ENCODE measurements at regions not wholly inside any gene's neighbourhood (a gene's known extent, or its start where the extent isn't known, plus 50 kb on each side); places are given as distances from the start of the nearest gene placed in this dataset.

GRCh38 chr12:107583551-107583950 lies 102.0 kb upstream of the PWP1 start:
- FAIRE-seq (no peak), DNase-seq (ENCODE audit: low spot score) (no peak), ATAC-seq (no peak)
- no peaks in the 10 kb centered on the region for H3K4me1 ChIP-seq (ENCODE audit: insufficient read depth, low read length)
- in situ Hi-C loops (cut with HindIII; ENCODE audit: extremely low pct_ligation_motif_present, low pct_unique_long_range_greater_than_20kb) (no loop called here), intact Hi-C loops (cut with micrococcal nuclease; ENCODE audit: unreplicated experiment) (no loop called here)
- CTCF ChIA-PET (ENCODE audit: low intra/inter-chr PET ratio, low total read pairs): no interaction called here
- H3K27me3 ChIP-seq (ENCODE audit: control insufficient read depth in 1 of 2, insufficient read depth in 2 of 2, low read length in 2 of 2): no peaks in the 10 kb centered on the region
- peaks cover 5% of the 10 kb centered on the region; the same call in 1 of the 2 replicates for H3K9me3 ChIP-seq (ENCODE audit: low read length)
- no peak overlapping the region for H3K4me2 ChIP-seq (ENCODE audit: low read depth, low read length)
- no peak overlapping the region for H3K4me3 ChIP-seq (replicated peaks in 1 of 3; ENCODE audit: insufficient read depth in 1 of 3, low read depth in 2 of 3, low read length in 3 of 3)
- WGBS (ENCODE audit: low lambda C conversion rate): 72% methylated on average over 5 of the region's 5 CpGs
- no peaks in the 10 kb centered on the region for H4K20me1 ChIP-seq (ENCODE audit: insufficient read depth, low read length)
- no peaks in the 10 kb centered on the region; a peak in 1 of 5 replicates for H3K36me3 ChIP-seq (replicated peaks in 1 of 2; ENCODE audit: control insufficient read depth in 1 of 2, insufficient read depth in 2 of 2, low read length in 2 of 2)
- H3K9ac ChIP-seq (ENCODE audit: insufficient read depth, low read depth, low read length): no peak overlapping the region
- POLR2A ChIA-PET: no interaction called here
- BruUV-seq (replicated peaks): no TSS peak
- H2AFZ ChIP-seq (ENCODE audit: low read length): no peak overlapping the region
- H3K27ac ChIP-seq (ENCODE audit: extremely low read length, insufficient read depth, low read length): no peak overlapping the region
- no peaks in the 10 kb centered on the region for H3K79me2 ChIP-seq (ENCODE audit: insufficient read depth, low read length)
- TF ChIP-seq ZNF431 (CRISPR knock-in tag; IDR thresholded peaks at IDR 0.05; ENCODE audit: borderline replicate concordance, low read depth) (no peak), ZNF225 (CRISPR knock-in tag; IDR thresholded peaks at IDR 0.05) (no peak), ZNF3 (CRISPR knock-in tag; IDR thresholded peaks at IDR 0.05) (no peak), TBX3 (IDR thresholded peaks at IDR 0.05; ENCODE audit: borderline replicate concordance) (no peak), ZNF597 (CRISPR knock-in tag; IDR thresholded peaks at IDR 0.05) (no peak), ZBTB40 (IDR thresholded peaks at IDR 0.05) (no peak), ZBTB40 (CRISPR knock-in tag; IDR thresholded peaks at IDR 0.05) (no peak), ZNF652 (CRISPR knock-in tag; IDR thresholded peaks at IDR 0.05; ENCODE audit: borderline replicate concordance, low read depth) (no peak), IRF9 (CRISPR knock-in tag; IDR thresholded peaks at IDR 0.05; ENCODE audit: borderline replicate concordance) (no peak), ARID3A (IDR thresholded peaks at IDR 0.05; ENCODE audit: low read depth, low read length) (no peak), EP300 (IDR thresholded peaks at IDR 0.05; ENCODE audit: low read depth in 2 of 2, low read length in 2 of 2) (no peak), EP300 (CRISPR knock-in tag; IDR thresholded peaks at IDR 0.05; ENCODE audit: borderline replicate concordance) (no peak), HNF4A (CRISPR knock-in tag; IDR thresholded peaks at IDR 0.05) (no peak)
